Hepatocyte (in vitro differentiated cells): ENCODE measurements at regions not wholly inside any gene's neighbourhood (a gene's known extent, or its start where the extent isn't known, plus 50 kb on each side); places are given as distances from the start of the nearest gene placed in this dataset.

Source experiments
- CTCF ChIP-seq: fragments of 200-600 bp; sonication (generic); IDR thresholded peaks from 2 replicates; pipeline ENCODE4 v1.5.1; 2016; ENCODE audit warnings: antibody characterized with exemption, mild to moderate bottlenecking; ENCODE audit not compliant: poor library complexity
- EZH2 ChIP-seq: fragments of 200-600 bp; sonication (generic); IDR thresholded peaks from 2 replicates; pipeline ENCODE4 v1.6.1; 2016; ENCODE audit warnings: antibody characterized with exemption, mild to moderate bottlenecking, borderline replicate concordance

GRCh38 chr12:19830446-19830845 is 391.2 kb downstream of the AEBP2 start:
- no peak for TF ChIP-seq CTCF
- TF ChIP-seq EZH2, result no peak
